ENCODE measurements at regions not wholly inside any gene's neighbourhood (a gene's known extent, or its start where the extent isn't known, plus 50 kb on each side); places are given as distances from the start of the nearest gene placed in this dataset.

DNA sequence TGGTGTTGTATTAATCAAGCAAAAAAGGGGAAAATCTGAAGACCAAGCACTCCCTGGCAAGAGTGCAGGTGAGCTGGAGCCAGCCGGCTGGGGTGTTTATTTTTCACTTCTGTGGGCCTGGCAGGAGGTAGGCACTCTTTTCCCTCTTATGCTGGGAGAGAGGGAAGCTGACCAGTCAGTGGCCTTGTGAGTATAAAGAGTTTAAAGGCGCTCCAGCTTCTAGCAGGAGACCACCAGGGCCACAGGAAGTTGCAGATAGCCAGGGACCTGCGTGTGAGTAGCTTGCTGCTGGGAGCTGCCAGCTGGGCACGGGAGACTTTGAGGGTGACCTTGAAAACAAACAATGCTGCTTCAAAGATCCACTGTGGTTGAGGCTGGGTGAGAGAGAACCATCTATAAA lies 217.4 kb upstream of the PWP1 start:
- DNase-seq (ENCODE audit: low read depth in 2 of 2): no peak

- DNase-seq (ENCODE audit: low read depth in 2 of 2): no peak
Observed at GRCh38 chr12:107469011-107469410, 216.6 kb upstream of the PWP1 start.

- no peak for DNase-seq (ENCODE audit: low read depth in 2 of 2)
Observed at GRCh38 chr12:107470645-107471044, 215.0 kb upstream of the PWP1 start.

DNA sequence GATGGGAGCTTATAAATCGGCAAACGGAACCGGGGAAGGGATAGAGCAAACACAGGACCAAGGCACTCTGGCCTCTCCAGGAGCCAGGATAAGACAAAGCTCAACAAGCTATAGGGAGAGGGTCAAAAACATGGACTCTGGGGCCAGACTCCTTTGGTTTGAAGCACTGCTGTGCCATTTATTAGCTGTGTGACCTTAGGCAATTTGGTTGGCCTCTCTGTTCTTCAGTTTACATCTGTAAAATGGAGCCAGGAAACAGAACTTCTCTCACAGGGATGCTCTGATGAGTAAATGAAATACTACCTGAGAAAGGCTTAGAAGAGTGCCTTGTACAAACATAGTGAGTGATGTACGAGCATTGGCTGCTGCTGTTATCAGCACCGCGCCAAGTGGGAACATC lies 213.3 kb upstream of the PWP1 start:
- no peak for DNase-seq (ENCODE audit: low read depth in 2 of 2)

DNA sequence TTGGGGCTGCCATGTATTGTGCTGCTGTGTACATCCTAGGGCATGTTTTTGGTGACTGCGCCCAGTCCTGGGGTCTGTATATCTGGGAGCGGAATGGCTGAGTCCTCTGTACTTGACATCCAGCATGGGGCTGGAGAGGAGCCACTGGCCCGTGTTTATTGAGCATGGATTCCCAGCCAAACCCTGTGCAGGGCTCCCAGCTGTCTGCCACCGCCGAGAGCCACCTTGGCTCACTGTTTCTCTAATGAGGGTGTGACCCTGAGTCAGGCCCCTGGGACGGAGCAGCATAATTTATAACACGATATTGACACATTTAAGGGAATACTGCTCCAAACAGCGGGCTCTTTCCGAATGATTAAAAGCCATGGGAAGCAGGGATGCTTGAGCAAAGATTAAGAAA lies 211.5 kb upstream of the PWP1 start:
- DNase-seq (ENCODE audit: low read depth in 2 of 2): no peak

- DNase-seq (ENCODE audit: low read depth in 2 of 2): no peak
Observed at GRCh38 chr12:107474639-107475539, 210.7 kb upstream of the PWP1 start.

- DNase-seq (ENCODE audit: low read depth in 2 of 2): no peak
Observed at GRCh38 chr12:107475900-107476299, 209.7 kb upstream of the PWP1 start.

- no peak for DNase-seq (ENCODE audit: low read depth in 2 of 2)
Observed at GRCh38 chr12:107477018-107477417, 208.6 kb upstream of the PWP1 start.

GRCh38 chr12:107477947-107478610 lies 207.5 kb upstream of the PWP1 start:
- no peak for DNase-seq (ENCODE audit: low read depth in 2 of 2)

DNA sequence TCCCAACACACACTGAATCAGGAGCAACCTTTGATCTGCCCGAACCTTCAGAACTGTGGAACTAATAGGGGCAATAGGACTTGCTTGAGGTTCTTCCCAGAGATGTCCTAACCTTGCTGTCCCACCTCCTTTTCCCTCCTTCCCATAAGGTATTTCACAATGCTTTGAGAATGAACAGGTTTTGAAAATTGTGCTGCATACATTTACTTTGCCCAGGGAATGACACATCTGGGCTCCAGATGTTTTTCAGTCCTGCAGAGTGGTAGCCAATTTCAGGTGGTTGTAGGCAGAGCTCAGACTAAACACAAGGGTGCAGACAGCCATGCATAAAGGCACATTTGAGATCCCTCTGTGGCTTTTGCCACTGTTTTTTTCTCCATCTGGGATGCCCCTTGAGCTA lies 206.7 kb upstream of the PWP1 start:
- DNase-seq (ENCODE audit: low read depth in 2 of 2): peak in 1 of 2 experiments; percentile 13

DNA sequence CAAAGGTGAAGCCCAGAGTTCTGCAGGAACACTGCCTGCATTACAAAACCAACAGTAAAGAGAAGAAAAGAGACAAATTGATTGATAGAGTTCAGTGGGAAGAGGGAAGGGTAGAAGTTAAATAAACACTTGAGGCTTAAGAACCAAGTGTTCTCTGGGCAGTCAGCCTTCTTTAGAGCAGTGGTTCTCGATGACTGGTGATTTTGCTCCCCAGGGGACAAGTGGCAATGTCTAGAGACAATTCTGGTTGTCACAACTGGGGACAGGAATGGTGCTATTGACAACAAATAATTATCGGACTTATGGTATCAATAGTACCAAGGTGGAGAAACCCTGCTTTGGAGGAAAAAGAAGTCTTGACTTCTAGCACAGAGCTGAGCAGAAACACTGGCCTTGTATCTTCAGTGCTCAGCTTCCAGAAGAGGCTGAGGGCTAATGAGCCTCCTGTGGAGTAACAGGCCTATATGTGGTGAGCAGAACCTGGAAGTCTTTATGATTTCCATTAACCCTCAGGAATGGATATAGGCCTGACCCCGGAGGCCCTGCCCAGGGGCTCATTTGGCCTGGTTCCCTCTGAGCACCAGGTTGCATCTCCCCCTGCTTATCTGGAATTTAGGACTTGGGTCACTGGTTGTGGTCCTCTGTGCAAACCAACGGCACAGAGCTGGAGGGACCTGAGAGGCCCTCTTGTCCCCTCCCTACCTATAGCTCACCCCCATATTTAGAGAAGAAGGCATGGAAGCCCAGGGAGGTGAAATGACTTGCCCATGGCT lies 204.6 kb upstream of the PWP1 start:
- no peak for DNase-seq (ENCODE audit: low read depth in 2 of 2)

DNA sequence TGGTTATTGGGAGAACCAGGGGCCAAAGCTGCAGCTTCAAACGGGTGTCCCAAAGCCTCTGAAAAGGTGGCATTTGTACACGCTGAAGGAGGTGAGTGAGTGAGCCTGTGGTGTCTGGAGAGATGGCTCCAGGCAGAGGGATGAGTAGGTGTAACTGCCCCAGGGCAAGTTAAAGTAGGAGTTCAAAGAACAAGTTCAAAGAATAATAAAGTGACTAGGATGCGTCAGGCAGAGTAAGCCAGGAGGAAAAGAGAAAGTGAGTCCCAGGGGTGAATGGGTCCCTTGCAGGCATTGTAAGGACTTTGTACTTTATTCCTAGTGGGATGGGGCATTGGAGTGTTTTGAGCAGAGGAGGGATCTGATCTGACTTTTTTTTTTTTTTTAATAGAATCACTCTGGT lies 201.4 kb upstream of the PWP1 start:
- no peak for DNase-seq (ENCODE audit: low read depth in 2 of 2)

DNA sequence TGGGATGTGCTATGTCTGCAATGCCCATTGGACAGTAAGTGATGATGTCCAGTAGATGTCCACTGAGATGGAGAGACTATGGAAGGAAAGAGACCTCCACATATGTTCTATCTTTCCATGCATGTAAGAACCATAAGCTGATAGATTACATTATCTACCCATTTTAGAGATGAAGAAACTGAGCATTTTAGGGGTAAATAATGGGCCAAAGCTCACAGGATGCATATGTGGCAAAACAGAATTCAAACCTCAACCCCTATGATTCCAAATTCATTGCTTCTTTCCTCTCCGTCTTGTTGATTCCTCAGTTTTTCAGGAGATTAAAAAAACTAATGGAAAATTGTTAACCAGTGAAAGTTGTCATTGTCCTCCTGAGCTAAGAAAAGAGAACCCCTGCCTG lies 200.7 kb upstream of the PWP1 start:
- no peak for DNase-seq (ENCODE audit: low read depth in 2 of 2)

DNA sequence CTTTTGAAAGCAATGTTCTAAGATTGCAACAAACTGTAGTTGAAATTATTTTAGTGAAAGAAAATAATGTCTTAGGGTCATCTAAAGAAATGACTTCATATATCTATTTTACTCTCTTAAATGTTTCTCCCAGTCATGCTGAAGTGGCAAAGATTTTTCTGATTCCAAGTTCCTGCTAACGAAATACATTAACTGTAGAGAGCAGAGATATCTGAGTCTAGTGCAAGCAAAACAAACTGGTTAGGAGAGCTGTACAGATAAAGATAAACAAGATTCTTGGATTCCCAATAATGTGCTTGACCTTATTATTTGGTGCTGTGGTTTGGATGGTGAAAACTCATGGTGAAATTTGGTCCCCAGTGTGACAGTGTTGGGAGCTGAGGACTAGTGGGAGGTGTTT lies 199.9 kb upstream of the PWP1 start:
- no peak for DNase-seq (ENCODE audit: low read depth in 2 of 2)

DNA sequence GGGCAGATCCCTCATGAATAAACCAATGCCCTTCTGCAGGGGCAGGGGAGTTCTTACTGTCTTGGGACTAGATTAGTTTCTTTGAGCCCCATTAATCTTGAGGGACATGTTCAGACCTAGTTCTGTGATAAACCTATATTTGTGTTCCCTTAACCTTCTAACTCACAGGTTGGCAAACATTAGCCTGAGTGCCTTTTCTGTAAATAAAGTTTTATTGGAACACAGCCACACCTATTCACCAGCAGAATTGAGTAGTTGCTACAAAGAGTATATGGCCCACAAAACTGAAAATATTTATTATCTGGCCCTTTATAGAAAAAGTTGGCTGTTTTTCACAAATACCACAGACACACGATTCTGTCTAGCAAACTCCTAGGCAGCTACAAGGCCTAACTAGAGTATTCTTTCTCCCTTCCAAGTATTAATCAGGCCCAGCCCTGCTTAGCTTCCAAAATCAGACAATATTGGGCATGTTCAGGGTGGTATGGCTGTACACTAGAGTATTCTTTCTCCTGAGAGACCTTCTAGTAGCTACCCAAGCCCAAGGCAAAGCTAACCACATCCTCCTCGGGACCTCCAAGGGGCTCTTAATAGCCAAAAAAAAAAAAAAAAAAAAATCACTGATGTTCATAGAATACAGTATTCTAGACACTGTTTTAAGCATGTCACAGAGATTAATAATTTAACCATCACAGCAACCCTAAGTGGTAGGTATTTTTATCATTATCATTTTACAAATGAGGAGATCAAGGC lies 199.3 kb upstream of the PWP1 start:
- DNase-seq (ENCODE audit: low read depth in 2 of 2): no peak

DNA sequence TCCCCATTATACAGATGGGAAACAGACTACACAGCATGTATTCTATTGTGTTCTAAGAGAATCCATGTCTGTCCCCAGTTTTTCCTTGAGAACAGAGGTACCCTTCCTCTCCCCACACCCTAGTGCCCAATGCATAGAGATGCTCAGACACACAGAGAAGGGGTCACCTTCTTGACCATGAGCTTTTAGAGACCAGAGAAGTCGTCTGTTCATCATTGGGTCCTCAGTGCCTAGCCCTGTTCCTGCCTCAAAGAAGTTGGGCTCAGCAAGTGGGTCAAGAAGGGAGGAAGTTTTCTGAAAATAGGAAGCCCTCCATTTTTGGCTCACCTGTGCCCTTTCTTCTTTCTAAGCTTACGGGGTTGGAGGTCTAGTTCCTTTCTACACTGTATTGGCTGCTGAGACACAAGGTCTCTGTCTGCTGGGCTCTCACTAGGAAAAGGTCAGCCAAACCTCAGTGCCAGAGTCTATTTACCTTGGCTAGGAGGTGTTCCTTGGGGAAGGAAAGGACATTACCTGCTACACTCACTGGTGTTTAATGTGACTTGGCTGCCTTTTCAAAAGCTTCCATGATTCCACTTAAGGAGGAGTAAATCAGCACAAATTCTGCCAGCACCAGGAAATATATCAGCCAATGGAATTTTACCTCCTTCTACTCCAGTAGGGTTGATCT lies 198.5 kb upstream of the PWP1 start:
- DNase-seq (ENCODE audit: low read depth in 2 of 2): no peak

GRCh38 chr12:107488666-107489065 lies 196.9 kb upstream of the PWP1 start:
- DNase-seq (ENCODE audit: low read depth in 2 of 2): no peak

DNA sequence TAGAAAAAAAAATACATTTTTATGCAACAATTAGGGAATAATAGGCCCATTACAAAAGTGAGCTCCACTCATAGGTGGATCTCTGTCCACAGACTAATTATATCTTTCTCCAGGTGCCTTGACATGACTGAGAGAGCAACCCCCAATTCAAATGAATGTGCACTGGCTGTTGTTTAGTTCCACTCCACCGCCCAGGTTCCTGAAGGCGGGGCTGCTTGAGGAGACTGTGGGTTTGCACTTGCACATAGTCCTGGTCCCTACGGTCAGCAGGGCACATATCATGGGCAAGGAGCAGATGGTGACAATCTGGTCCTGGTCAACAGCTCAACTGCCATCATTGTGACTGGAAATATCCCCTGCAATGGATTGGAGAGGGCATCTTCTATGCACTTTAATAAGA lies 195.6 kb upstream of the PWP1 start:
- DNase-seq (ENCODE audit: low read depth in 2 of 2): no peak

DNA sequence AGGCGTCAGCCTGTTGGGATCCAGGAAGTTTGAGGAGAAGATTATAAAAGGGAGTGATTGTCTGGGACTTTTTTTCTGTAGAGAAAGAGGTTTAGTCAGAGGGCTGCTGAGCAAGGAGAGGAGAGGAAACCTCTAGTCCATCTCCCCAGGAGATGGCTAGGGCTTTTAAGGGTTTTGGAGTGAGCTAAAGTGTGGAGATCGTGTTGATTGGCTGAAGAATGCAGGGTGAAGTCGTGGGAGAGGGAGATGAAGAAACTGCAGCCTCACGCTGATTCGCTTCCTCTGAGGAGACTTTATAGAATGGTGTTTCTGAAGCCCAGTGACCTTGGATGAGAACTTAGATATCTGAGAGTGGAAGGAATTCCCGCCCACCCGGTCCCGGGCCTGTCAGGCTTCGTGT lies 193.7 kb upstream of the PWP1 start:
- DNase-seq (ENCODE audit: low read depth in 2 of 2): peak in 1 of 2 experiments; percentile 4

- DNase-seq (ENCODE audit: low read depth in 2 of 2): no peak
Observed at GRCh38 chr12:107492393-107493134, 193.0 kb upstream of the PWP1 start.

- no peak for DNase-seq (ENCODE audit: low read depth in 2 of 2)
Observed at GRCh38 chr12:107493135-107493494, 192.5 kb upstream of the PWP1 start.

Measured in fibroblast of skin of left biceps (primary cell).